ENCODE measurements at regions not wholly inside any gene's neighbourhood (a gene's known extent, or its start where the extent isn't known, plus 50 kb on each side); places are given as distances from the start of the nearest gene placed in this dataset.

DNA sequence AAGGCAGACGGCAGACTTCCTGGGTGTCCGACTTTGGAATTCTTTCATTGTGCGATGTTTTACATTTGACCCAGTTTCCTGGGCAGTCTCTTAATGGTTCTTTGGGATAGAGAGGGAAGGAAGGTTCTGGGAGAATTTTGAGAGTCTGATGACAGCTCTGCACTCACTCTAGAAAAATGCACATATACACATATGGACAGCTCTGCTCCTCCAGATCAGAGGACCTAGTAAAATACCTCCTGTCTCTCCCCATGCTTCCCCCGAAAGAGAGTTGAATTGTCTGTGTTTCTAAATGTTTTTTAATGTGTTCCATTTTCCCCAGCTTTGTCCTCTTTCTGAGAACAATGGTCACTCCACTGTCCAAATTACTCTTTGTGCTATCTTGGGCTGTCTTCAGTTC is 102.0 kb upstream of the CXCR4 start:
- Mint-ChIP-seq H3K4me3 (ENCODE audit: low read depth) (no peak overlapping the region), H3K27me3 (no peaks in the 10 kb centered on the region)
- no peak for DNase-seq (ENCODE audit: low spot score, unreplicated experiment)

DNA sequence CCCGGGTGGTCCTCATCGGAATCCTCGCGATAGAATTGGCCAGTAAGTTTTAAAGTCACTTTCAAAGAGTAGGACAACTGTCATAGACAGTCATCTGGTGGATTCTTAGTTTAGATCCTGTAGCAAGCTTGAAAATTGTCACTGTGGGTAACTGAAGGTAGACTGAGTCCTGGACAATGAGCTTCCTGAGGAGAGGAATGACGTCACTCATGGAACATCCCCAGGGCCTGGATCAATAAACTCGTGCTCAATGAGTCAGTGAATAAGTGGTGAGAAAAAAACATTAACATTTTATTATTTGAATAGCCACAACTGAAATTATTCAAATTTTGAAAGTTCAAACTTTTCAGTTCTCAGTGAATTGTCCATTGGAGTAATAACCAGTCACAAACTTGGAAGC is 101.4 kb upstream of the CXCR4 start:
- no peak overlapping the region for H3K4me3 Mint-ChIP-seq (ENCODE audit: low read depth)
- no peak overlapping the region for H3K27ac Mint-ChIP-seq
- DNase-seq (ENCODE audit: low spot score, unreplicated experiment) = no peak
- H3K27me3 Mint-ChIP-seq = no peaks in the 10 kb centered on the region
- no peaks in the 10 kb centered on the region for H3K9me3 Mint-ChIP-seq (ENCODE audit: low read depth)
- TF ChIP-seq, protein P1, sequence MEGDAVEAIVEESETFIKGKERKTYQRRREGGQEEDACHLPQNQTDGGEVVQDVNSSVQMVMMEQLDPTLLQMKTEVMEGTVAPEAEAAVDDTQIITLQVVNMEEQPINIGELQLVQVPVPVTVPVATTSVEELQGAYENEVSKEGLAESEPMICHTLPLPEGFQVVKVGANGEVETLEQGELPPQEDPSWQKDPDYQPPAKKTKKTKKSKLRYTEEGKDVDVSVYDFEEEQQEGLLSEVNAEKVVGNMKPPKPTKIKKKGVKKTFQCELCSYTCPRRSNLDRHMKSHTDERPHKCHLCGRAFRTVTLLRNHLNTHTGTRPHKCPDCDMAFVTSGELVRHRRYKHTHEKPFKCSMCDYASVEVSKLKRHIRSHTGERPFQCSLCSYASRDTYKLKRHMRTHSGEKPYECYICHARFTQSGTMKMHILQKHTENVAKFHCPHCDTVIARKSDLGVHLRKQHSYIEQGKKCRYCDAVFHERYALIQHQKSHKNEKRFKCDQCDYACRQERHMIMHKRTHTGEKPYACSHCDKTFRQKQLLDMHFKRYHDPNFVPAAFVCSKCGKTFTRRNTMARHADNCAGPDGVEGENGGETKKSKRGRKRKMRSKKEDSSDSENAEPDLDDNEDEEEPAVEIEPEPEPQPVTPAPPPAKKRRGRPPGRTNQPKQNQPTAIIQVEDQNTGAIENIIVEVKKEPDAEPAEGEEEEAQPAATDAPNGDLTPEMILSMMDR (IDR thresholded peaks at IDR 0.05; ENCODE audit: unreplicated experiment) = no peak
- peaks cover 37% of the 10 kb centered on the region for H3K4me1 Mint-ChIP-seq (ENCODE audit: low read depth)
- H3K36me3 Mint-ChIP-seq (ENCODE audit: insufficient read depth) = no peaks in the 10 kb centered on the region

More for the DNA sequence above, 102.0 kb upstream of the CXCR4 start:
- Mint-ChIP-seq H3K4me1 (ENCODE audit: low read depth) (peaks cover 35% of the 10 kb centered on the region), H3K9me3 (ENCODE audit: low read depth) (no peaks in the 10 kb centered on the region), H3K36me3 (ENCODE audit: insufficient read depth) (no peaks in the 10 kb centered on the region), H3K27ac (no peak overlapping the region)
- TF ChIP-seq, protein P1 (IDR thresholded peaks at IDR 0.05; ENCODE audit: unreplicated experiment) = no peak

DNA sequence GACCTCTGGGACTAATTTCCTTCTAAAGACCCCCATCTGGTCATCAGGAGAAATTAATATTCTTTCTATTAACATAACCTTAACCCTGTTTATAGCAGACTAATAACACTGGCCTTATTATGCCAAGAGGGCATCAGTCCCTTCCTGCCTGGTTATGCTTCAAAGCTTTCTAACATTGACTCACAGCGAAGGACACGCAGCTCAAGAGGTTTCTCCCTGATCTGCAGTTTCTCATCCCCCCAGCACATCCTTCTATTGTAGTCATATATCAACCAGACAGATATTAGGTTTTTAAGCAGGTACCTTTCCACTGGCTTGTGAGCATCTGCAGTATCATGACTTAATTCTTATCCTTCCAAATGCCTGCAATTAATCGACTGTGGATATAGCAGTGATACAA is 100.0 kb upstream of the CXCR4 start:
- Mint-ChIP-seq H3K36me3 (ENCODE audit: insufficient read depth) (no peaks in the 10 kb centered on the region), H3K4me3 (ENCODE audit: low read depth) (no peak overlapping the region), H3K4me1 (ENCODE audit: low read depth) (peaks cover 39% of the 10 kb centered on the region), H3K9me3 (ENCODE audit: low read depth) (no peaks in the 10 kb centered on the region), H3K27ac (no peak overlapping the region), H3K27me3 (no peaks in the 10 kb centered on the region)
- no peak for DNase-seq (ENCODE audit: low spot score, unreplicated experiment)
- TF ChIP-seq, protein P1 (IDR thresholded peaks at IDR 0.05; ENCODE audit: unreplicated experiment) = no peak

DNA sequence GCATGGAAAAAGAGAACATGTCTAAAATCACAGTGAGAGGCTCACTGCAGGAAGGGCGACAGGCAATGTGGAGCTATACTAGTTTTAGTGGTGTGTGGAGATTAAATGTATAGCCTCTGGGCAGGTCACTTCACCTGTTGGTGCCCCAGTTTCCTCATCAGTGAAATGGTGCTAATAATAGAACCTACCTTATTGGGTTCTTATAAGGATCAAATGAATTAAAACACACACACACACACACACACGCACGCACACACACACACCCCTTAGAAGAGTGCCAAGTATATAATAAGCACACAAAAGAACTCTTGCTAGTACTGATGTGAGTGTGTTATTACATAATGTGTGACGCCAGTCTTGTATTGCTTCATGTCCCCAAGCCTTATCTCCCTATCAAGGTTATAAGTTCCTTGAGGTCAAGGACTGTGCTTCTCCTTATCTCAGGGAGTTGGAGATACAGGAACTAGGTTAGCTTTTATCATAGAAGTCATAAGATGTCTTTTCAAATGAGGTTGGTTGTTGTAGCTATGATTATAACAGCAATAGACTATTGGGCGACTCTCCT is 98.0 kb upstream of the CXCR4 start:
- Mint-ChIP-seq H3K9me3 (ENCODE audit: low read depth) (no peaks in the 10 kb centered on the region), H3K4me3 (ENCODE audit: low read depth) (no peak overlapping the region), H3K27me3 (no peaks in the 10 kb centered on the region), H3K4me1 (ENCODE audit: low read depth) (peaks cover 37% of the 10 kb centered on the region), H3K36me3 (ENCODE audit: insufficient read depth) (no peaks in the 10 kb centered on the region), H3K27ac (no peak overlapping the region)
- DNase-seq (ENCODE audit: low spot score, unreplicated experiment) = no peak
- TF ChIP-seq, protein P1 (IDR thresholded peaks at IDR 0.05; ENCODE audit: unreplicated experiment) = no peak

- H3K27me3 Mint-ChIP-seq = no peaks in the 10 kb centered on the region
- DNase-seq (ENCODE audit: low spot score, unreplicated experiment) = no peak
- H3K4me1 Mint-ChIP-seq (ENCODE audit: low read depth) = peaks cover 37% of the 10 kb centered on the region
- no peak overlapping the region for H3K4me3 Mint-ChIP-seq (ENCODE audit: low read depth)
- peaks cover 2% of the 10 kb centered on the region for H3K36me3 Mint-ChIP-seq (ENCODE audit: insufficient read depth)
- TF ChIP-seq, protein P1 (IDR thresholded peaks at IDR 0.05; ENCODE audit: unreplicated experiment) = no peak
- H3K27ac Mint-ChIP-seq = no peak overlapping the region
- peaks cover 3% of the 10 kb centered on the region for H3K9me3 Mint-ChIP-seq (ENCODE audit: low read depth)
These were observed 97.5 kb upstream of the CXCR4 start for GRCh38 chr2:136215449-136215848.
